ENCODE measurements at regions not wholly inside any gene's neighbourhood (a gene's known extent, or its start where the extent isn't known, plus 50 kb on each side); places are given as distances from the start of the nearest gene placed in this dataset.

- no peak overlapping the region for H3K56ac ChIP-seq (ENCODE audit: extremely low read depth, insufficient read depth, low read length)
- no peaks in the 10 kb centered on the region for H3K79me1 ChIP-seq (ENCODE audit: low read depth in 1 of 2, low read length in 2 of 2)
- no peak overlapping the region for H2BK15ac ChIP-seq (ENCODE audit: low read depth, low read length)
- intact Hi-C loops (cut with micrococcal nuclease): no loop called here
- ATAC-seq (ENCODE audit: low read depth) (no peak), DNase-seq (no peak)
- H2BK120ac ChIP-seq (ENCODE audit: low read depth, low read length): no peak overlapping the region
- peaks cover 3% of the 10 kb centered on the region; the same call in 1 of the 2 replicates for H3K9me3 ChIP-seq (ENCODE audit: control insufficient read depth, insufficient read depth, low read length)
- H3K23ac ChIP-seq (ENCODE audit: low read depth, low read length): no peak overlapping the region
- in situ Hi-C loops (cut with MboI; ENCODE audit: low sequenced_read_pairs): no loop called here
- no peaks in the 10 kb centered on the region for H3K4me1 ChIP-seq (ENCODE audit: control insufficient read depth, insufficient read depth, low read length)
- no peak overlapping the region for H3K14ac ChIP-seq (replicated peaks; ENCODE audit: low read depth, low read length)
- H4K91ac ChIP-seq (ENCODE audit: insufficient read depth, low read depth, low read length): no peak overlapping the region
- H3K9me1 ChIP-seq (ENCODE audit: insufficient read depth, low read length): no peaks in the 10 kb centered on the region
- WGBS, 2 experiments (ENCODE audit: extremely low coverage in 2 of 2, insufficient read length in 1 of 2): no CpG with 5 or more reads among the region's 3 CpGs
- H3K9ac ChIP-seq (ENCODE audit: low read depth, low read length): no peak overlapping the region
- dilution Hi-C loops (cut with HindIII; ENCODE audit: low sequenced_read_pairs, unreplicated experiment): no loop called here
- H3K4me2 ChIP-seq (ENCODE audit: low read depth, low read length): no peak overlapping the region
- H3K36me3 ChIP-seq (ENCODE audit: control insufficient read depth, insufficient read depth, low read length): no peaks in the 10 kb centered on the region
- H4K8ac ChIP-seq (ENCODE audit: low read depth in 2 of 2, low read length in 2 of 2): no peak overlapping the region
- no peak overlapping the region for H2BK5ac ChIP-seq (ENCODE audit: low read depth, low read length, poor library complexity, severe bottlenecking)
- no peak overlapping the region for H4K5ac ChIP-seq (ENCODE audit: low read depth, low read length)
- H4K20me1 ChIP-seq (ENCODE audit: insufficient read depth, low read length): no peaks in the 10 kb centered on the region
- no peak overlapping the region for H2BK20ac ChIP-seq (ENCODE audit: low read depth, low read length)
- no TSS peak for BruUV-seq (replicated peaks)
- no peak overlapping the region for H3K4me3 ChIP-seq (ENCODE audit: insufficient read depth, low read depth, low read length)
- POLR2A ChIA-PET (ENCODE audit: unreplicated experiment): no interaction called here
- H3K27me3 ChIP-seq (ENCODE audit: control insufficient read depth, insufficient read depth, low read length): no peaks in the 10 kb centered on the region
- no peak overlapping the region for H3K4ac ChIP-seq (ENCODE audit: low read depth, low read length)
- no peak overlapping the region for H2AK9ac ChIP-seq (replicated peaks; ENCODE audit: low read depth, low read length, poor library complexity)
- no peak overlapping the region for H2AK5ac ChIP-seq (ENCODE audit: low read depth, low read length)
- no peak overlapping the region for H2AFZ ChIP-seq (replicated peaks; ENCODE audit: low read length, poor library complexity)
- H3K18ac ChIP-seq (ENCODE audit: low read depth, low read length): no peak overlapping the region
- H3K27ac ChIP-seq (ENCODE audit: insufficient read depth, low read length): no peak overlapping the region
- TF ChIP-seq BHLHE40 (IDR thresholded peaks at IDR 0.05; ENCODE audit: low read depth, low read length): no peak
- CTCF ChIA-PET: no interaction called here
Observed at GRCh38 chr14:27085500-27085899, 487.7 kb upstream of the NOVA1 start.

Data from IMR-90 (cell line).